GM06990 (cell line): ENCODE measurements at regions not wholly inside any gene's neighbourhood (a gene's known extent, or its start where the extent isn't known, plus 50 kb on each side); places are given as distances from the start of the nearest gene placed in this dataset.

Experiments
- DNase-seq: peaks from one replicate; pipeline ENCODE4 v3.0.0-alpha.2; 2011; ENCODE audit not compliant: insufficient read length; ENCODE audit errors: extremely low read depth
- H3K27me3 ChIP-seq: replicated peaks from 2 replicates; pipeline ENCODE4 v1.6.0; 2011; ENCODE audit warnings: low read length; ENCODE audit not compliant: control insufficient read depth, insufficient read depth
- H3K36me3 ChIP-seq: 2 replicates; pipeline ENCODE4 v1.5.1; 2011; ENCODE audit warnings: low read length; ENCODE audit not compliant: control insufficient read depth, insufficient read depth
- H3K4me3 ChIP-seq: replicated peaks from 2 replicates; pipeline ENCODE4 v1.5.1; 2011; ENCODE audit warnings: low read depth, mild to moderate bottlenecking, control low read depth, low read length
- CTCF ChIP-seq: IDR thresholded peaks from 2 replicates; pipeline ENCODE4 v1.5.1; 2011; ENCODE audit warnings: low read length, control low read depth, mild to moderate bottlenecking, inconsistent platforms; ENCODE audit not compliant: insufficient read depth, poor library complexity, severe bottlenecking

GRCh38 chr5:93192683-93193082, 388.3 kb downstream of the NR2F1-AS1 start:
- H3K4me3 ChIP-seq = no peak overlapping the region
- H3K36me3 ChIP-seq = no peaks in the 10 kb centered on the region
- no peak for TF ChIP-seq CTCF
- H3K27me3 ChIP-seq = no peaks in the 10 kb centered on the region
- DNase-seq = no peak

GRCh38 chr5:93192087-93192486, 388.9 kb downstream of the NR2F1-AS1 start:
- Histone ChIP-seq H3K4me3 (no peak overlapping the region), H3K36me3 (no peaks in the 10 kb centered on the region)
- TF ChIP-seq CTCF = no peak

GRCh38 chr5:93191035-93191817, 389.8 kb downstream of the NR2F1-AS1 start:
- DNase-seq = no peak
- TF ChIP-seq CTCF = no peak

More at GRCh38 chr5:93192087-93192486, 388.9 kb downstream of the NR2F1-AS1 start:
- no peaks in the 10 kb centered on the region for H3K27me3 ChIP-seq
- no peak for DNase-seq

GRCh38 chr5:93189707-93190120, 391.3 kb downstream of the NR2F1-AS1 start:
- no peak overlapping the region for H3K4me3 ChIP-seq
- H3K27me3 ChIP-seq = no peaks in the 10 kb centered on the region
- no peak for TF ChIP-seq CTCF
- DNase-seq = no peak
- H3K36me3 ChIP-seq = no peaks in the 10 kb centered on the region

More at GRCh38 chr5:93191035-93191817, 389.8 kb downstream of the NR2F1-AS1 start:
- H3K4me3 ChIP-seq = no peak overlapping the region
- no peaks in the 10 kb centered on the region for H3K36me3 ChIP-seq
- no peaks in the 10 kb centered on the region for H3K27me3 ChIP-seq

- Histone ChIP-seq H3K27me3 (no peaks in the 10 kb centered on the region), H3K36me3 (no peaks in the 10 kb centered on the region), H3K4me3 (no peak overlapping the region)
- no peak for DNase-seq
- no peak for TF ChIP-seq CTCF
Observed at GRCh38 chr5:93188876-93189485, 392.0 kb downstream of the NR2F1-AS1 start.
